Astrocyte of the spinal cord (primary cell): ENCODE measurements at regions not wholly inside any gene's neighbourhood (a gene's known extent, or its start where the extent isn't known, plus 50 kb on each side); places are given as distances from the start of the nearest gene placed in this dataset.

Source experiments
- DNase-seq: peaks from one replicate; pipeline ENCODE4 v3.0.0; 2011; ENCODE audit warnings: low read depth, low spot score
- H3K4me3 ChIP-seq: 2 replicates; pipeline ENCODE4 v1.5.1; 2011; ENCODE audit warnings: low read depth, mild to moderate bottlenecking, low read length, moderate library complexity
- in situ Hi-C: cut with HindIII; loops from 2 replicates; pipeline ENCODE4 v1.10.0; 2017; ENCODE audit warnings: low sequenced_read_pairs
- TF ChIP-seq, protein P1 (sequence below): IDR thresholded peaks from 2 replicates; pipeline ENCODE4 v1.5.1; 2012; ENCODE audit warnings: low read depth, mild to moderate bottlenecking, low read length, inconsistent platforms

DNA sequence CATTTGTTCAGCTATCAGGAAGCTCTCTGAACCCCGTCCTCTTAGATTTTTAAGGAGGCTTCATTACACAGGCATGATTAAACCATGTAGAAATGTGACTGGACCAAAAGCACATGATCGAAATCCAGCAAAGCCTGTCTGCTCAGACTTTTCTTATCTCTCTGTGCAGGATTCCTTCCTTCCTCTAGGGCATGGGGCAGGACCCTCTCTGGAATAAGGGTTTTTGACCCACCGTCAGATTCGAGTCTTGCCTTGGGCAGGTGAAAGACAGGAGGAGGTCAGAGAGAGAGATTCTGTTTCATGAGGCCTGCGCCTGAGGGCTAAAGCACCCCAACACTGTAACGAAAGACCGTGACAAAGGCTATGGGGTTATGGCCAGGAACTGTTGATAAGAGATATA is 136.8 kb downstream of the RHOU start:
- DNase-seq, result no peak
- in situ Hi-C loops, result no loop called here
- TF ChIP-seq, protein P1, sequence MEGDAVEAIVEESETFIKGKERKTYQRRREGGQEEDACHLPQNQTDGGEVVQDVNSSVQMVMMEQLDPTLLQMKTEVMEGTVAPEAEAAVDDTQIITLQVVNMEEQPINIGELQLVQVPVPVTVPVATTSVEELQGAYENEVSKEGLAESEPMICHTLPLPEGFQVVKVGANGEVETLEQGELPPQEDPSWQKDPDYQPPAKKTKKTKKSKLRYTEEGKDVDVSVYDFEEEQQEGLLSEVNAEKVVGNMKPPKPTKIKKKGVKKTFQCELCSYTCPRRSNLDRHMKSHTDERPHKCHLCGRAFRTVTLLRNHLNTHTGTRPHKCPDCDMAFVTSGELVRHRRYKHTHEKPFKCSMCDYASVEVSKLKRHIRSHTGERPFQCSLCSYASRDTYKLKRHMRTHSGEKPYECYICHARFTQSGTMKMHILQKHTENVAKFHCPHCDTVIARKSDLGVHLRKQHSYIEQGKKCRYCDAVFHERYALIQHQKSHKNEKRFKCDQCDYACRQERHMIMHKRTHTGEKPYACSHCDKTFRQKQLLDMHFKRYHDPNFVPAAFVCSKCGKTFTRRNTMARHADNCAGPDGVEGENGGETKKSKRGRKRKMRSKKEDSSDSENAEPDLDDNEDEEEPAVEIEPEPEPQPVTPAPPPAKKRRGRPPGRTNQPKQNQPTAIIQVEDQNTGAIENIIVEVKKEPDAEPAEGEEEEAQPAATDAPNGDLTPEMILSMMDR, result no peak
- no peak overlapping the region for H3K4me3 ChIP-seq

DNA sequence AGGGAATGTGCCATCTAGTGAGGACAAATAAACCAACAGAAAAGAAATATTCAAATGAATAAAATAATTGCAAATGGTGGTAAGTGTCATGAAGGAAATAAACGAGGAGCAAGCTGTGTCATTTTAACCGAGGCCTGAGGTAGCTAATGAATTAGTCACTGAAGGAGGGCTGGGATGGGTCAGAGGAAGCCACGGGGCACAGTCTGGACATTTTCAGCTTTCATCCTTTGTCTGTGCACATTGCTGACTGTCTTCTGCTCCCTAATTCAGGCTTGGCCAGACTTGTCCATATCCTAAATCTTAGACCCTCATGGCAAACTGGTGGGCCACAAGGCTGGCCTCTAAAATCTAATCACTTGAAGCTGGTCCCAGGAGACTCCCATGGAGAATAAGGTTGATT is 138.4 kb downstream of the RHOU start:
- H3K4me3 ChIP-seq, result no peak overlapping the region
- in situ Hi-C loops, result no loop called here
- TF ChIP-seq, protein P1, result no peak
- DNase-seq, result no peak

DNA sequence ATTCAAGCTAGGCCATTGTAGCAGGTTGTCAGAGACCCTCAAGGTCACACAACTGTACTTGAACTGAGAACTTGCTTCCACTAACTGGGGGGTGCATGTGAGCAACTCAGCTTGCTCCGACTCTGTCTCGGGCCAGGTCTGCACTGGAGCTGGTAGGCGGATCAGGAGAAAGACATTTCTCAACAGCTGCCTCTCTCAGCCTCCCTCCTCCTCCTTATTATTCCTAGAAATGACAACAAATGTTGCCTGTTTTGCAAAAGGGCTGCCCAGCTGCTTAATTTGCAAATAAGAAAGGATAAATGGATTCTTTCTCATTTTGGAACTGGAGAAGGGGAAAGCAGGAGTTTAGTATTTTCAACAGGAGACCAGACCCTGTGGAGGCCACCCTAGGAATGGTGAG is 140.5 kb downstream of the RHOU start:
- in situ Hi-C loops, result no loop called here
- no peak overlapping the region for H3K4me3 ChIP-seq
- no peak for DNase-seq
- TF ChIP-seq, protein P1, result no peak

DNA sequence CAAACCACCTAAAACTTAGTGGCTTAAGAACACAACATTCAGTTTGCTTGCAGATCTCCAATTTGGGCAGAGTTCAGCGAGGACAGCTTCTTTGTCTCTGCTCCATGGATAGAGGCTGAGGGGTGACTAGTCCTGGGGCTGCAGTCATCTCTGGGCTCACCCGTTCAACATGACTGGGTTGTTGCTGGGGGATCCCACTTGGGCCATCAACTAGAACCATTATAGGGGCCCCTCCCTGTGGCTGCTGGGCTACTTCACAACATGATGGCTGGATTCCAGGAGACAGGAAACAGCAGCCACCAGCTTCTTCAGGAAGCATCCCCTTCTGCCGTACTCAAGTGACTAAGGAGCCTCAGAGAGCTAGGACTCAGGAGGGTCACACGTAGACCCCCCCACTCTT is 140.9 kb downstream of the RHOU start:
- DNase-seq, result no peak
- no peak overlapping the region for H3K4me3 ChIP-seq
- in situ Hi-C loops, result no loop called here
- TF ChIP-seq, protein P1, result no peak

DNA sequence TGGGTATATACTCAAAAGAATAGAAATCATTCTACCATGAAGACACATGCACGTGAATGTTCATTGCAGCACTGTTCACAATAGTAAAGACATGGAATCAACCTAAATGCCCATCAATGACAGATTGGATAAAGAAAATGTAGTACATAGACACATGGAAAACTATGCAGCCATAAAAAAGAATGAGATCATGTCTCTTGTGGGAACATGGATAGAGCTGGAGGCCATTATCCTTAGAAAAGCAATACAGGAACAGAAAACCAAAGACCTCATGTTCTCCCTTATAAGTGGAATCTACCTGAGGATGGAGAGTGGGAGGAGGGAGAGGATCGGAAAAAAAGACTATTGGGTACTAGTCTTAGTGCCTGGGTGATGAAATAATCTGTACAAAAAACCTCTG is 143.9 kb downstream of the RHOU start:
- DNase-seq, result no peak
- no peak overlapping the region for H3K4me3 ChIP-seq
- in situ Hi-C loops, result no loop called here
- TF ChIP-seq, protein P1, result no peak

DNA sequence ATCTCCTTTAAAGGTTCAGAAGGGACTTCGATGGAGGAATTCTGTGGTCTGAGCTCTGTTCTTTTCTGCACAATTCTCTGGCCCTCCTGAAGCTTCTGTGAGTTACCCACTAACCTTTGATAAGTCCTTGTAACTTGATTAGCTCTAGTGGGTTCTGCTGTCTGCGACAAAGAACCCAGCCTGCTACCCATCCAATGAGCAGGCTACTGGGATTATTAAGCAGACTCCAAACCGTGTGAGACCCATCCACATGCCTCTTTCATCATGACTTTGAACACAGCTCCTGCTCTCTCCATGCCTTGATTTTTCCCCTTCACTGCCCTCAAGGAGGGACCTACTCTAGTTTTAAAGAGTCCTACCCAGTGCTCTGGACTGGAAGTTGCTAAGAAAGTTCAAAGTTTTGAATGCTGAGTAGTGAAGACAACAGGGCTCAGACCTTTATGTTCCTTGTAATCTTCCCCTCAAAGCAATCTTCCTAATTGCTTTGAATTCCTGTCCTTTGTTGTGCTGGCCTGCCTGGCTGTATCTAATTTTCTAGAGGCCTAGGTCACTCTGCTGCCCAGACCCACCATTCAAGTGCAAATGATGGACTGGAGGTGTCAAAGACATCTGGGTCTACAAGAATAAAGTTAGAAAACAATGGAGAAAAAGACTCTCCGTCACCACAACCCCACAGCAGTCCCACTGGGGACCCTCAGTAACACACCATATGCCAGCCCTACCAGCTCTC is 146.9 kb downstream of the RHOU start:
- no peak overlapping the region for H3K4me3 ChIP-seq
- in situ Hi-C loops, result no loop called here
- DNase-seq, result no peak
- TF ChIP-seq, protein P1, result no peak
